HCT116 (cell line): ENCODE measurements at regions not wholly inside any gene's neighbourhood (a gene's known extent, or its start where the extent isn't known, plus 50 kb on each side); places are given as distances from the start of the nearest gene placed in this dataset.

Source experiments
- EZH2 ChIP-seq: fragments of 200-600 bp; sonication (generic); IDR thresholded peaks from 2 replicates; pipeline ENCODE4 v1.6.1; 2017; ENCODE audit warnings: antibody characterized with exemption, mixed run types
- EZH2phosphoT487 ChIP-seq: fragments of 200-600 bp; IDR thresholded peaks from 2 replicates; pipeline ENCODE4 v1.6.1; 2018; ENCODE audit warnings: antibody characterized with exemption, borderline replicate concordance
- SP1 ChIP-seq: IDR thresholded peaks from 2 replicates; pipeline ENCODE4 v1.6.1; 2012; ENCODE audit warnings: low read depth
- TCF7L2 ChIP-seq: IDR thresholded peaks from 2 replicates; pipeline ENCODE4 v1.7.0; 2011; ENCODE audit warnings: borderline replicate concordance, inconsistent platforms; ENCODE audit not compliant: insufficient read depth, insufficient read length; ENCODE audit errors: extremely low read depth
- ZBTB33 ChIP-seq: IDR thresholded peaks from 2 replicates; pipeline ENCODE4 v1.6.1; 2011; ENCODE audit warnings: mild to moderate bottlenecking, low read length, moderate library complexity; ENCODE audit not compliant: insufficient replicate concordance; ENCODE audit errors: extremely low read depth
- TF ChIP-seq, protein P1 (sequence below), 3 experiments: fragments of 200-600 bp in 1 of 3; sonication (generic) in 1 of 3; IDR thresholded peaks in 2 of 3; conservative IDR thresholded peaks in 1 of 3; 2 replicates each; pipeline ENCODE4 v1.5.1; 2012 to 2017; ENCODE audit warnings: low read depth in 2 of 3, low read length in 2 of 3, antibody characterized with exemption in 1 of 3, borderline replicate concordance in 1 of 3, control low read depth in 1 of 3, mild to moderate bottlenecking in 1 of 3, mixed read lengths in 1 of 3, mixed run types in 1 of 3, moderate library complexity in 1 of 3; ENCODE audit not compliant: insufficient read depth in 1 of 3

DNA sequence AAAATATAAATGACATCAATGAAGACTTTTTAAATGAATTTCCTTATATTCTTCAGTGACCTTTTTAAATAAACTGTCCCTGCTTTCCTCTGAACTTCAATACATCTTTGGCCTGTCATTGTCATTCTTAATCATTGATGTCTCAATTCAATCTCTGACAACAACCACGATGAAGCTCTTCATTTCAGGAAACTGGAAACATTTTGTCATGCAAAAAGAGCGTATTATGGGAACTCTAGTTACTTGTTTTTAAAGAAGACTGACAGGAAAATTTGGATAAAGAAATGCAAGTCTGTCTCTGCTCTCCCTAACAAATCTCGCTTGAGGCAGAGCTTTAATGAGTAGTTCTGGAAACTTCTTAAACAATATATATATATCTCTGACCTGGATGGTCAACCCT is 535.8 kb upstream of the ADGRL2 start:
- TF ChIP-seq SP1: no peak
- TF ChIP-seq EZH2phosphoT487: no peak
- TF ChIP-seq EZH2: no peak
- no peak for TF ChIP-seq TCF7L2
- TF ChIP-seq ZBTB33: no peak
- TF ChIP-seq, protein P1, sequence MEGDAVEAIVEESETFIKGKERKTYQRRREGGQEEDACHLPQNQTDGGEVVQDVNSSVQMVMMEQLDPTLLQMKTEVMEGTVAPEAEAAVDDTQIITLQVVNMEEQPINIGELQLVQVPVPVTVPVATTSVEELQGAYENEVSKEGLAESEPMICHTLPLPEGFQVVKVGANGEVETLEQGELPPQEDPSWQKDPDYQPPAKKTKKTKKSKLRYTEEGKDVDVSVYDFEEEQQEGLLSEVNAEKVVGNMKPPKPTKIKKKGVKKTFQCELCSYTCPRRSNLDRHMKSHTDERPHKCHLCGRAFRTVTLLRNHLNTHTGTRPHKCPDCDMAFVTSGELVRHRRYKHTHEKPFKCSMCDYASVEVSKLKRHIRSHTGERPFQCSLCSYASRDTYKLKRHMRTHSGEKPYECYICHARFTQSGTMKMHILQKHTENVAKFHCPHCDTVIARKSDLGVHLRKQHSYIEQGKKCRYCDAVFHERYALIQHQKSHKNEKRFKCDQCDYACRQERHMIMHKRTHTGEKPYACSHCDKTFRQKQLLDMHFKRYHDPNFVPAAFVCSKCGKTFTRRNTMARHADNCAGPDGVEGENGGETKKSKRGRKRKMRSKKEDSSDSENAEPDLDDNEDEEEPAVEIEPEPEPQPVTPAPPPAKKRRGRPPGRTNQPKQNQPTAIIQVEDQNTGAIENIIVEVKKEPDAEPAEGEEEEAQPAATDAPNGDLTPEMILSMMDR (IDR thresholded peaks at IDR 0.05 in 2 of 3, conservative IDR thresholded peaks at IDR 0.05 in 1 of 3; ENCODE audit: borderline replicate concordance in 1 of 3, insufficient read depth in 1 of 3, low read depth in 2 of 3, low read length in 2 of 3): no peak
